RKO (cell line): ENCODE measurements at regions not wholly inside any gene's neighbourhood (a gene's known extent, or its start where the extent isn't known, plus 50 kb on each side); places are given as distances from the start of the nearest gene placed in this dataset.

Experiments
- DNase-seq: peaks from one replicate; pipeline ENCODE4 v3.0.0-alpha.2; 2016; ENCODE audit warnings: low spot score

DNA sequence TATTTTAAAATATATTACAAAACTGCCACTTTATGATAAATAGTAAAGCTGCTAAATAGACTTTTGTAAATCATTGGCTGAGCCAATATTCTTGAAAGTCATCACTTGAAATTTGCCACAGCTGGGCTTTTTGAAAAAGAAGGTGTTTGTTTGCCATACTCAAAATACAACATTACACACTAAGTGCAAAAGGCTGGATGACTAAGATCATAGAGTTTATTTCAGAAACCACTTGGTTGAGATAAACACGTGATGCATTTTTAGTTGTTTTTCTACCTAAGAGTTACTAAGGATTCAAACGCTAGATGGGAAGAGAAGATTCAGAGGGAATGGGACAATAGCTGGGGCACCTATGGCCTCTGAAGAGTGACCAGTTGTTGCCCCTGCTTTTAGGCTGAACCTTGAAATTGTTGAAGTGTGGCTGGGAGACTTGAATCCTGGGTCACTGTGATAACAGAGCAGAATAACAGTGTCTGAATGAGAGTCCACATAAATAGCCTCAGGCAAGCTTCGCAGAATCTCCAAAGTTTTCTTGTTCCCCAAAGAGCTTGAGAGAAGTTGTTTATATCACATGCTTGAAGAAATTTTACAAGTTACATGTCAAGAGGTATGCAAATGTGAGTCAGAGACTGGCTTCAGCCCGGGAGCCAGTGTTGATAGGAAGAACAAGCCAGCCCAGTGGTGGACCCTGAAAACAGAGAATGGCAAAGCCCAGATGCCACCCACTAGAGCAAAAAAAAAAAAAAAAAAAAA, 409.8 kb downstream of the GPD2 start:
- no peak for DNase-seq

DNA sequence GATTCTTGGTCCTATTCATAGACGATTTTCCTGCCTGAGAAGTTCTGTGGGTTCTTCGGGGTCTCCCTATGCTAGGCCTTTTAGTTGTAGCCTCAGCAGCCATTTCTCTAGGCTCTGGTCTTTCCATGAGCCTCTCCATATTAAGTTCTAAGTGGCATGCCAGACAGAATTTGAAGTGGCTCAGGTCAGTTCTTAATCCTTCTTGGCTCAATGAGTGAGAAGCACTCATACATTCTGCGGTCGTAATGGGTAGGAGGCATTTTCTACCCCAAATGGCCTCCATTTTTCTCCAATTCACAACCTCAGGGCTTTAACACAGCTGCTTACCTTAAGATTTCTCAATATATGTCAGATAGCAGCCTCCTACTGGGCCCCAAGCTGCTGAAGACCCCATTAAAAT, 405.3 kb upstream of the GALNT5 start:
- DNase-seq = no peak

GRCh38 chr2:156852681-156853080, 404.8 kb upstream of the GALNT5 start:
- no peak for DNase-seq

- no peak for DNase-seq
These were observed 393.2 kb upstream of the GALNT5 start for GRCh38 chr2:156864325-156864724.

- DNase-seq = no peak
These were observed 392.8 kb upstream of the GALNT5 start for GRCh38 chr2:156864753-156865152.

DNA sequence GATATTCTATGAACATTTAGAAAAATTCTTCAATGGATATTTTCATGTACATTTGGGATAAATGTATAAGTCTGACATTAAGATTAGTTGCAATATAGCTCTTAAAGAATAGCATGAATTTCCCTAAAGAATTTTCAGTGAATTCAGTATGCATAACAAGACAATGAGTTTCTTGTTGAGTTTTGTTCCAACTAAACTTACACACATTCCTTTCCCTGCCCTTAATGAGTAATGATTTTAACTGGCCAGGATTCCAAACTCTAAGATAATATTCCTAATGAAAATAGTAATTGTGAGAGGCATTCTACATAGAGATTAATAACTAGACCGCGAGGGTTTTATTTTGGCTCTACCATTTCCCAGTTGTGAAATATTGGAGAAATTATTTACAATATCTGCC, 390.3 kb upstream of the GALNT5 start:
- DNase-seq = no peak

GRCh38 chr2:156874707-156875106, 382.8 kb upstream of the GALNT5 start:
- no peak for DNase-seq

DNA sequence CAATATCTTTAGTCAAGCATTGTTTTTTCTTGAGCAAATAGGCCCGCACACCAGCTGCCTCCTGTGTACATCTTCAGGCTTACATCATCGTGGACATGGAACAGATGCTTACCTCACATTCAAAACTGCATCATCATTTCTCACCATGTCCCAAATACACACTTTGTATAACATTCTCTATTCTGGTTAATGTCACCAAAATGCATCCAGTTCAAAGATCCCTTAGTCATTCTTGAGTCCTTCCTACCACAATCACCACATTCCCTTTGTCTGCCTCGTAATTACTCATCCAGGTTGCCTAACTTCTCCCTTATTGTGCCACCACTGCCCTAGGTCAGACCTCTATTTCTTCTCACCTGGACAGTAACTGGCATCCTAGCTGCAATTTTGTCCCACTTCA, 373.7 kb upstream of the GALNT5 start:
- DNase-seq = peak; percentile 8

- DNase-seq = no peak
These were observed 373.3 kb upstream of the GALNT5 start for GRCh38 chr2:156884216-156884615.

DNA sequence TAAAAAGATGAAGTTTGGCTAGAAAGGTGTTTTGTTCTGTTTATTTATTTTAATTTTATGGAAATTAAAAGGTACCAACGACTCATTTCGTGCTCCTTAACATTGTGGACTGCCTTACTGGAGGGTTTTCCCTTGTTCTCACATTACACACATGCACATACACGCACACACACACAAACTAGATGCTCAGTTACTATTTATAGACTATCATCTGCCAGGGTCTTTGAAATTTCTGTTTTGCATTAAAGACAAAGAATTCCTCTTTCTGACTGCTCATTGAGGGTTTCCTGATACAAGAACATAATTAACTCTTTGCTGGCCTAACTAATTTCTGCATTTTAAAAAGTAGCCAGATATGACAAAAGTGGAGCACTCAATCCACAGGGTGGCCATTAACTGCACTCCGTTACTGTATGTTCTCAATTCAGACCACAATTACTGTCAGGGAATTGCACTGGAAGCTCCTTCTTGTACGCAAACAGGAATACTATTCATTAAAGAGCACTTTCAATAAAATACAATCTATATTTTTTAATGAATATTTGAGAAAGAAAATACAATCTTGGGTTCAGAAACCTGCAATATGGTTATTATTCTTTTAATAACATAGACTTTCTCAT, 366.9 kb upstream of the GALNT5 start:
- DNase-seq = no peak

DNA sequence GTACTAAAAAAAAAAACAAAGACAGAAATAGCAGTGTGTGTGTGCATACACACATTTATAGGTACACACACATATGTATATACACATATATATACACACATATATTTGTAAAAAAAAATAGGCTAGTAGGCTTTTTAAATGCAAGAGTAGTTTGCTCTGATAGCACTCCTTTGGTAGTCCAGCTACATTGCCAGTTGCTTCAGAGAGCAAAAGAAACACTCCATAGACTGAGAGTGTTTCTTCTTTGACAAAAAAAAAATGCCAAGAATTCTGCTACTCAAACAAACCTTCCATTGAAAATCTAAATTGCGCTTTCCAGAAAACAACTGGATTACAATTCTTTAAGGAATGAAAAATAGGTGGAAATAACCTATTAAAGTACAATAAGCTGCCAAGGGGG, 365.9 kb upstream of the GALNT5 start:
- no peak for DNase-seq

DNA sequence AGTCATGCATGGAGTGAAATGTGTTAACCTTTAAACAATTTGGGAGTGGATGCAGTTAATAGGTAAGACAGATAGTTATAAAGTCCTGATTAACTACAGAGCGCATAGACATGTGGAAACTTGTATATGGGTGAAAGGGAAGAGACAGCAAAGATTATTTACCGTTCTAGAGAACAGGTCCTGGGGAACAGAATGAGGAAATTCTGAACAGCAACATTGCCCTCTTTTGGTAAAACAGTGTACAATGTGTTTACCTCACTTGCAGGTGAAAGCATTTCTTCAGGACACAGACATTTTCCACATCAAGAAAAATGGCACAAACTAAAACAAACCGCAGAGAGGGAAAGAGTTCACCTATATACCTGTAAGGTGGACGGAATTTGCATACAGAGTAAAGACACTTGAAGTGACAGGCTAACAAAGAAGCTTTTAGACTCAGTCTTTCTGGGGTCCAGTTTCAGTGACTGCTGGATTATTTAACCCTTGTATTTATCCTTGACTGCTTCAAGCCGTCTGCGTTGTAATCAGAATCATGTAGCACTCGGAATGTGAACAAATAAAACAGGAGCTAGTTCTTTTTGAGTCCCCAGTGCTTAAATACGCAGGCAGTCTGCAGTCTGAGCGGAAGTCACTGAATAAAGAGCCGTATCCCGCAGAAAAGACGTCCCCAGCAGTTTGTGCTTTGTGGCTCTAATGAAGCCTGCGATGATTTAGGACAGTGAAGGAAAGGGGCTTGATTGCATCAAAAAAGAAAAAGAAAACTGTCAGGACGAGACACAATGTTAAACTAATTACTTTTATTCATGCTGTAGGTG, 364.8 kb upstream of the GALNT5 start:
- peak; percentile 29 for DNase-seq

- DNase-seq = no peak
These were observed 361.2 kb upstream of the GALNT5 start for GRCh38 chr2:156896294-156896693.

DNA sequence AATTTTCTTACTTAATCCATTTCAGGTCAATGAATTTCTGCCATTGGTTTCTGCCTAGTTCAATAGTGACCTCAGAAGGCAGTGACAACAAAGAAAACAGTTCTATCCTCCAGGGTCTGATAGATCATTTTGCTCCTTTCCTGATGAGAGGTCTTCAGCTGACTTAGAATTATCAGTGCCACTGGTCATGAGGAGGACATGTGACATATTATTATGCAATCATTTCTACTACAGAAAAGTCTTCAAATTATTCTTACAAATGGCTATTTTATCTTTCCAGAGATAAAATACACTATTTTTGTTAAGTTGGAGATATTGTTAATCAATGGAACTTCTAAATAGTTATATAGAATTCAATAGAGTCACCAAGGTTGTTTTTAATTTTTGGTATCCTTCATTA, 360.0 kb upstream of the GALNT5 start:
- DNase-seq = no peak

- no peak for DNase-seq
These were observed 356.0 kb upstream of the GALNT5 start for GRCh38 chr2:156901373-156902031.

DNA sequence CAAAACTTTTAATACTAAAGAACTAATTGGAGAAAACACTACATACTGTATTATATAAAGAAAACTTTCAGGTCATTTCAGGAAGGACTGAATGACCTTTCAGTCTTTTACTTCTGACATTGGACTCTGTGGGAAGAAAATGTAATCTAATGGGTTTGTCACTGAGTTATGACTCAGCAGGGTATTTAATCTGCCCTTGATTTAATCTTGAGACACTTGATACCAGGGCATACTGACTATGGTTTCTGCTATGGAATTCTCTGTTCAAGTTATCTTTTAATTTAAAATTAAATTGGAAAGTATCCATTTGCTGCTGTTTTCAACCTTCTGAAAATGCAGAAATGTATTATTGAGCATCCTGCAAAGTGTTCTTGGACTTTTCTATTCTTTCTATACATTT, 354.2 kb upstream of the GALNT5 start:
- DNase-seq = no peak

- DNase-seq = no peak
These were observed 349.7 kb upstream of the GALNT5 start for GRCh38 chr2:156907806-156908205.

DNA sequence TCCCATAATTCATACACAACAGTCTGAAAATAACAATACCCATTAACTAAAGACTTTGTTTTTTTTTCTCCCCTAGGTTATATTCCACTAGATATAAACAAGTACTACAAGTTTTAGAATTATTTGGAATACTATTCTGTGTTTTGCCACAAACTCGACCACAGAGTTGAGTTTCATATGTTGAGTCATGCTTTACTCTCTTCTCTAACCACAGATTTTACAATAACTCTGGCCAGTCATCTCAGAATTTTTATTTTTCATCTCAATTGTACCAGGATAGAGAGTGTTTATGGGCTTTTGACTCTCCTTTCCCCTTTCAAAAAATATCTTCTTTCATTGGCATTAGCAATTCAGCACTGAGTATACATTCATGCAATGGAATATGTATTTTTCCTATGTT, 348.7 kb upstream of the GALNT5 start:
- no peak for DNase-seq

DNA sequence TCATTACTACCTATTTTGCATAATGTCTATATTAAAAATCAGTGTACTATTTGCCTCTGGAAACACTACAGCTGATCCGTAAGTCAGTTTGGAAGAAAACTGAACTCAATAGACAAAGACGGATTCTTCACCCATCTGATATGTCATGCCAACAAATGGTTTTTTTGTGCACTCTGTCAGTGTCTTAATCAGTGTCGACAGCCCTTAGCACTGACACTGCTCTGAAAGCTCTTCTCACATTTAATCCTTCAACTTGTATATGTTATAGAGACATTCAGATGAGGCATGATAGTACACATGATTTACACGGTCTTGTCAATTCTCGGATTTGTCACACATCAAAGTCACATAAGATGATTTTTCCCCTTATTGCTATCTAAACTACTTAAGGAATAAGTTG, 347.5 kb upstream of the GALNT5 start:
- no peak for DNase-seq

DNA sequence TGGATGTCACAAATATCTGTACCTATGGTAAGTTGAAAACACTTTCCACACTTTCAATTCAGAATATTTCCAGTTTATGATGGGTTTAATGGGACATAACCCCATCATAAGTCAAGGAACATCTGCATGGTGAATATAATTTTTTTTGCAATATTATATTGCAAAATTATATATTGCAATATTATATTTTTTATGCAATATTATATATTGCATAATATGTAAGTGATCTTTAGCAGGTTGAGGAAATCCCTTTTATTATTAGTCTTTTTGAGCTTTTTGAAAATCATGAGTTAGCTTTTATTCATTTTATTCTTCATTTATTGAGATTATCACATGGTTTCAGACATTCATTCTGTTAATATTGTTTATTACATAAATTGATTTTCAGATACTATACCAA, 342.2 kb upstream of the GALNT5 start:
- DNase-seq = no peak

- no peak for DNase-seq
These were observed 339.1 kb upstream of the GALNT5 start for GRCh38 chr2:156918410-156918809.

DNA sequence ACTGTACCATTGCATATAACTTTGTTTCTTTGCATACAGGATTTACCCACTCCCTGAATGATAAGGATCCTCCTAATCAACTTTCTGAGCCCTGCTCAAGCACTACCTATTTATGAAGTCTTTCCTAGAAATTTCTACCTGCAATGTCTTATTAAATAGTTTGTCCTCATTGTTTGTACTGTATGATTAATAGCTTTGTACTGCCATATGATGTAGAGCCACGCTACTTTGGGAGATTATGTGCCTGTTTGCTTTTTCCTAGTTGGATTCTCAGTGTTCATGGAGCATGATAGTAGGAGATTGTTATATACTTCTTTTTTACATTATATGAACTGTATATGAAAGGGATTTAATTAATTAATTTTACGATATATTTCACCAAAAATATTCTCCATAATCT, 327.1 kb upstream of the GALNT5 start:
- DNase-seq = no peak
